ENCODE measurements at regions not wholly inside any gene's neighbourhood (a gene's known extent, or its start where the extent isn't known, plus 50 kb on each side); places are given as distances from the start of the nearest gene placed in this dataset.

GRCh38 chr2:13057671-13058070 lies 340.9 kb downstream of the TRIB2 start:
- TF ChIP-seq RBM25 (IDR thresholded peaks at IDR 0.05; ENCODE audit: low read depth, low read length, severe bottlenecking) (no peak), ZNF133 (CRISPR knock-in tag; IDR thresholded peaks at IDR 0.05) (no peak), TGIF2 (CRISPR knock-in tag; IDR thresholded peaks at IDR 0.05) (no peak), NR2F6 (CRISPR knock-in tag; IDR thresholded peaks at IDR 0.05) (no peak), ZNF140 (CRISPR knock-in tag; IDR thresholded peaks at IDR 0.05) (no peak), POLR2AphosphoS5 (IDR thresholded peaks at IDR 0.05; ENCODE audit: control insufficient read depth, insufficient read depth, low read depth, low read length) (no peak), CTCF (IDR thresholded peaks at IDR 0.05 in 2 of 3, conservative IDR thresholded peaks at IDR 0.05 in 1 of 3; ENCODE audit: insufficient read depth in 2 of 3, low read depth in 1 of 3, low read length in 3 of 3) (no peak), FOXM1 (IDR thresholded peaks at IDR 0.05; ENCODE audit: low read depth) (no peak), FOXM1 (CRISPR knock-in tag; IDR thresholded peaks at IDR 0.05; ENCODE audit: low read depth) (no peak), ATF3 (IDR thresholded peaks at IDR 0.05) (no peak), ATF3 (CRISPR knock-in tag; conservative IDR thresholded peaks at IDR 0.05) (no peak), ZNF239 (CRISPR knock-in tag; IDR thresholded peaks at IDR 0.05) (no peak), YY1 (IDR thresholded peaks at IDR 0.05; ENCODE audit: borderline replicate concordance in 1 of 3, control insufficient read depth in 1 of 3, extremely low read depth in 1 of 3, insufficient read depth in 3 of 3, insufficient read length in 1 of 3, insufficient replicate concordance in 2 of 3, low read depth in 1 of 3, low read length in 2 of 3) (no peak)
